Right renal cortex interstitium (tissue), 3 donors: ENCODE measurements at regions not wholly inside any gene's neighbourhood (a gene's known extent, or its start where the extent isn't known, plus 50 kb on each side); places are given as distances from the start of the nearest gene placed in this dataset.
"Not testable (repeated sequence)": the region's sequence is repeated elsewhere in the genome, so short reads cannot be mapped to it uniquely, and the experiment has no call there.

ENCODE experiments used
- DNase-seq, 3 donors: peaks; one replicate each; pipeline ENCODE4 v3.0.0-alpha.2; 2013; ENCODE audit warnings: low read depth in 3 of 3, low spot score in 2 of 3

GRCh38 chr2:88802026-88802425 lies 110.6 kb downstream of the RPIA start:
- not testable (repeated sequence) for DNase-seq

GRCh38 chr2:88807237-88807962 lies 115.9 kb downstream of the RPIA start:
- no peak for DNase-seq

DNA sequence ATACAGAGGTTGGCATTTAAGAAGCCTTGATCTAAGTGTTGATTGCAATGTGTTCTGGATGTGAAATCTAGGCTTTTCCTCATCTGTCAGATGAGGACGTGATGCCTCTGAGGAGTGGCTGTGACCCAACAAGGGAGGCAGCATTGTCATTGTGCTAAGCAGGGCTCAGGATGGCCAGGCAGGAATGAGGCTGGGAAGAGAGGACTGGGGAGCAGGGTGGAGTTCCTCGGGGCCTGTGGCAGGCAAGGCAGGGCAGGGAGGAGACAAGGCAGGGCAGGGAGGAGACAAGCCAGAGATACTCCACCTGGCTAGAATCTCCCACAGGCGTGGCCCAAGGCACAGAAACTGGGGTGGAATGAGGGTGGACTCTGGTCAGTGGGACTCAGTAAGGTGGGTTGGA lies 116.6 kb downstream of the RPIA start:
- no peak for DNase-seq

GRCh38 chr2:88808652-88809051 lies 117.2 kb downstream of the RPIA start:
- DNase-seq: no peak

DNA sequence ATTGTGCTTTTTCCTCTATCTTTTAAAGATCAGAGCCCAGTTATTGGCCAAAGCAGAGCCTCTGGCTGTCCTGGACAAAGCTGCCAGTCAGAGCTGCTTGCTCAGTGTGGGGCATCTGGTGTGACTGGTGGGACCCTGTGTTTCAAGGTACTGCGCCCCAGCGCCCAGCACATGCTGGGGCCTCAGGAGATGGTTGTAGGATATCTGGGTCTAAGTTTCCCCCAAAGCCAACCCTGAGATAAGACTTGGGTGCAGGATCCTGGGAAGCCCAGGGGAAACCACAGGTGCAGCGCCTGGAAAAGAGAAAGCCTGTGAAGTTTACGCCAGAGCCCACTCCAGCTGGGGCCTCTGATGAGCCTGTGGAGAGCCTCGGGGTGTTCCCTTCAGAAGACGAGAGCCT lies 117.7 kb downstream of the RPIA start:
- DNase-seq: no peak

DNA sequence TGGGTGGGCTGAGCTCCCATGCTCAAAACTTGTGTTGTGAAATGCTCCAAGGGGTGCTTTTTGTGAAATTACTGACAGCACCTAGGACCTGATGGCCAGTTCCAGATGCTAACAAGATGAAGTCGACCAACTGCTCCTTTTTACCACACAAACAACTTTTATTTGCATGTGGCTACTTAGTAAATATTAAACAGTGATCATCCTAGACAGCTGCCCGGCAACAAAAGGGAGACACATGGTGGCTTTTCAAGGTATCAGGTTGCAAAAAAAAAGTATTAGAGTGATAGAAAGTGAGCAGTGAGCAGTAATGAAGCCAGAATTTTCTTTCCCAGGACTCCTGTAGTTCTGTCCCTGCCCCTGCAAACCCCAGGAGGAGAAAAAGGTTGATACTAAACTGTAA lies 118.5 kb downstream of the RPIA start:
- DNase-seq: no peak

GRCh38 chr2:88810488-88810887 lies 119.0 kb downstream of the RPIA start:
- DNase-seq: no peak

DNA sequence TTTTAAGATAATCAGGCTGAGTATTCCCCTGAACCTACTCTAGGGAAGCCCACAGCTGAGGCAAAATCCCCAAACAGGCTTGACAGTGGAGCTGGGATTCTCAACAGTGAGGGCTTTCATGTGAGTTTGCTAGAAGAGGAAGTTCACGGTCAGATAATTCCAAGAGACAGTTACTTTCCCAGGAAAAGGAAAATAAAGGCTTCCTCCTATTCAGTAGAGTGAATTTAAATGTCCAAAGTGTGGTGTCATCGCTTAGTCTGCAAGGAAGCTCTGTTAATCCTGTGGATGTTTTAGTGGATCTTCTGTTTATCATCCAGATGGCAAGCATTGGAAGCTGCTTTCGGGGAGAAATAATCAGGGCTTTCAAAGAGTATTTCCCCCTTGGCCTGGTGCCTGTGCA lies 119.8 kb downstream of the RPIA start:
- DNase-seq: no peak

- DNase-seq: no peak
Measured at GRCh38 chr2:88811681-88812080, 120.2 kb downstream of the RPIA start.

DNA sequence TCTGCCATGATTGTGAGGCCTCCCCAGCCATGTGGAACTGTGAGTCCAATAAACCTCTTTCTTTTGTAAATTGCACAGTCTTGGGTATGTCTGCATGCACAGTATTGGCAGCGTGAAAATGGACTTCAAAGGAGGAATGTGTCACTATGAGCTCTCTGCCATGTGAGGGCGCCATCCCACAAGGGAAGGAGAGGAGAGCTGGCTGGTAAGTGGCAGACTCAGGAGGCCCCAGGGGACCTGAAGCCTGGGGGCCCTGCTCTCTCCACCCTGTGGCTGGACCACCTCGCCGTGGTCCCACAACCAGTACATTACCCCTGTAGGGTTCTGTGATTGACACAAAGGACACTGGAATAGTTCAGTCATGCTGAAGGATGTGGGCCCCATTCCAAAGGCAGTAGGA lies 122.1 kb downstream of the RPIA start:
- no peak for DNase-seq

GRCh38 chr2:88815282-88815681 lies 123.8 kb downstream of the RPIA start:
- no peak for DNase-seq

GRCh38 chr2:88815697-88816096 lies 124.2 kb downstream of the RPIA start:
- DNase-seq: no peak

DNA sequence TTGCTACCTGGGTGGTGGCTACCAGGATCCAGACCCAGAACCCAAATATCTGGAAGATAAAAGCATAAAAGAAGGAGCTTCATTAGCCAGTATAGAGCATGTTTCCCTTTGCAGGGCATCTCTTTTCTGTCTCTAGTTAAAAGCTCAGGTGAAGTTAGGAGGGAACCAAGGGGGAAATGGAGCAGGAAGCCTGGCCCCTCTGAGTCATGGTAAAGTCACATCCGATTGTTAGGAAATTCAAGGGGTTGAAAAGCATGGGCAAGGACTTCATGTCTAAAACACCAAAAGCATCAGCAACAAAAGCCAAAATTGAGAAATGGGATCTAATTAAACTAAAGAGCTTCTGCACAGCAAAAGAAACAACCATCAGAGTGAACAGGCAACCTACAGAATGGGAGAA lies 126.9 kb downstream of the RPIA start:
- no peak for DNase-seq

DNA sequence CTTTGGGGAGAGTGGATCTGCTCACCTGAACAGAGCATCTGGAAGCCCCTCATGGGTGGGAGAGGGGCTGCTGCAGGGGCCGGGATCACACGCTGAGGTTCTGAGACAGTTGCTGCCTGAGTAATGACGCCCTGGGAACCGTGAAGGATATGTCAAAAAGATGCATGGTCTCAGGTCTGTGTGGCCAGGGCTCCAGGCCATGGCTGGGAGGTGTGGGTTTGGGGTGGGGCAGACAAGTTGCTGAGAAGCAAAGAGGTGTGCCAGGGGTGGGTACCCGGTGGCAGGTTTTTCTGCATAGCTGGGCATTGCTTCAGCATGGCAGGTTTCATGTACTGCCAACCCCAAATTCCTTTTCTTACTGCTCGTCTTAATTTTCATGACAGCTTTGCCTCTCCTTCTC lies 133.5 kb downstream of the RPIA start:
- no peak for DNase-seq

DNA sequence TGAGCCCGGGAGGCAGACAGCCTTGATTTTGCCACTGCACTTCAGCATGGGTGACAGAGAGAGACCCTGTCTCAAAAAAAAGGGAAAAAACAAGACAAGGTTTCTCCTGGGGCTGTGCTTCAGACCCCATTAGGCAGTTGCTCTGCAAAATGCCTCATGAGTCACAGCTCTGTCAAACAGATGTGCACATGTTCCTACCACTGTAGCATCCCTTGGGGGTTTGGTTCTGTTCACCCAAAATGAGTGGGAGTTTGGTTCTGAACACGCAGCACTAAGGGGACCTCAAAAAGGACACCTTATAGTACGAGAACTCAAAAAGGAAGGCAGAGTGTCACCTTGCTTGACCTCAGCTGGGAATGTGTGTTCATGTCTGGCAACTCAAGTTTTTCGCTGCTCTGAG lies 134.9 kb downstream of the RPIA start:
- no peak for DNase-seq

GRCh38 chr2:88827821-88828220 lies 136.3 kb downstream of the RPIA start:
- DNase-seq: no peak

GRCh38 chr2:88828397-88829137 lies 137.1 kb downstream of the RPIA start:
- no peak for DNase-seq

- DNase-seq: no peak
Measured at GRCh38 chr2:88829607-88830463, 138.4 kb downstream of the RPIA start.

DNA sequence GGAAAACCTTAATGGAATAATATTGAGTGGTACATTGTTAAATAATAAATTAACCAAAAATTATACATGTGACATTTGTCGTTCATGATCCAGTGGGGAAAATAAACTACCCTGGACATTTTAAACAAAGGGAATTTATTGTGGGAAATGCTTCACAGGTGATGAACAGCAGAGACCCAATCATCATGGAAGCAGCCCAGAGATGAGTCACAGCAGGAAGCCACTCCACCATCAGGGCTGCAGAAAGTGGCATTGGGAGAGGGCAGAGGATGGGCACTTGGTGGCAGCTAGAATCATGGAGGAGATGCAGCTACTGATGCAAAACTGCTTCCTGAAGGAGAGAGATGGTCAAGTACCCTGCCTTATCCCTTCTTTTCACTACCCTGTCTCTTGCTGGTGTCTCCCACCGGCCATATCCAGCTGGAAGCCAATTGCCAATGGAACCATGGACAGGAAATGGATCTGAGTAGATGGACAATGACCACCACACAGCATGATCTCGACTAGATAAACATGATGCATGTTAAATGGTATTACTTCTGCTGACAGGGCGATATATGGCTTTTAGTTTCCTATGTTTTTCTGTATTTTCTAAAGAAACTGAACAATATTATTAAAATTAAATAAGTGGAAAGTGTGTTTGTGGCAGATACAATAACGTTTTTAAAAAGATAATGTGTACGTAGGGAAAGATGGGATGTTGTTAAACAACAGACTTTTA lies 139.8 kb downstream of the RPIA start:
- DNase-seq: no peak

DNA sequence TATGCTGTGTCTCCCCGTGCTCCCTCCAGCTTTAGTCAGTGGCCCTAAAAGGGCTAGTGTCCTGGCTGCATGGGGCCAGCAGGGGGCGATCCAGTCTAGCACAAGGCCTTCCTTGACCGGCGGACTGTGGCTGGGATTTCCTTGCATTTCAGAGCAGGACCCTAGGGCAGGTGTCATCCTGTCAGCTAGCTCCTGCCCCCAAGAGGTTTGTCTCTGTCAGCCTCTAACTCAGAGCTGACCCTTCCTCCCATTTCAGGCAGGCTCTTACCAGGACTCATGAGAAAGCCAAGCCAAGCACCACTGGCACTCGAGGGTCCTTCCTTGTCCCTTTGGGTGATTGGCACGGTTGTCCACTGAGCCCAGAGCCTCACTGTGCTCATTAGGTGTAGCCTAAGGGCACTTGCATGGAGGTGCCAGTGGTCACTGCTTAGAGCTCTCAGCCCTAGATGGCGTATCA lies 140.3 kb downstream of the RPIA start:
- DNase-seq: no peak
